OCI-LY1 (cell line): ENCODE measurements at regions not wholly inside any gene's neighbourhood (a gene's known extent, or its start where the extent isn't known, plus 50 kb on each side); places are given as distances from the start of the nearest gene placed in this dataset.
A peak's percentile ranks its signal among the peaks of the same experiment; 100 is the strongest.

Source experiments
- H2AFZ ChIP-seq: fragments of 200-600 bp; sonication (generic), shearing (Covaris generic); 2 replicates; pipeline ENCODE4 v1.6.0; 2014; ENCODE audit warnings: antibody characterized with exemption, mild to moderate bottlenecking, low read length
- H3F3A ChIP-seq: fragments of 200-600 bp; sonication (generic), shearing (Covaris generic); 2 replicates; pipeline ENCODE4 v1.6.0; 2014; ENCODE audit warnings: mild to moderate bottlenecking, antibody characterized with exemption, low read length, moderate library complexity; ENCODE audit not compliant: insufficient read depth
- H3K27ac ChIP-seq: fragments of 200-600 bp; sonication (generic); 2 replicates; pipeline ENCODE4 v1.5.1; 2014; ENCODE audit warnings: low read length, mixed run types, mild to moderate bottlenecking, low read depth; ENCODE audit not compliant: poor library complexity, severe bottlenecking
- H3K27me3 ChIP-seq: fragments of 200-600 bp; sonication (generic); 2 replicates; pipeline ENCODE4 v1.6.0; 2014; ENCODE audit warnings: antibody characterized with exemption, mild to moderate bottlenecking, low read length, moderate library complexity; ENCODE audit not compliant: insufficient read depth
- H3K36me3 ChIP-seq: fragments of 200-600 bp; sonication (generic); 2 replicates; pipeline ENCODE4 v1.6.1; 2014; ENCODE audit warnings: mild to moderate bottlenecking, antibody characterized with exemption, low read length, moderate library complexity, mixed read lengths; ENCODE audit not compliant: insufficient read depth
- H3K4me1 ChIP-seq: fragments of 200-600 bp; sonication (generic); 2 replicates; pipeline ENCODE4 v1.5.1; 2014; ENCODE audit warnings: mild to moderate bottlenecking, low read length, moderate library complexity; ENCODE audit not compliant: insufficient read depth, severe bottlenecking
- H3K4me2 ChIP-seq: fragments of 200-600 bp; sonication (generic), shearing (Covaris generic); 2 replicates; pipeline ENCODE4 v1.6.1; 2014; ENCODE audit warnings: low read length
- H3K4me3 ChIP-seq: fragments of 200-600 bp; sonication (generic); 2 replicates; pipeline ENCODE4 v1.5.1; 2014; ENCODE audit warnings: low read length, low read depth, mild to moderate bottlenecking, mixed read lengths; ENCODE audit not compliant: poor library complexity, severe bottlenecking
- H3K79me2 ChIP-seq: fragments of 200-600 bp; shearing (Covaris generic); 2 replicates; pipeline ENCODE4 v1.6.1; 2016; ENCODE audit warnings: mixed run types, low read length, mixed read lengths; ENCODE audit not compliant: insufficient read depth
- H3K9ac ChIP-seq: fragments of 200-600 bp; sonication (generic), shearing (Covaris generic); 2 replicates; pipeline ENCODE4 v1.6.1; 2014; ENCODE audit warnings: mild to moderate bottlenecking, low read length, mixed read lengths
- H3K9me2 ChIP-seq: fragments of 200-600 bp; sonication (generic), shearing (Covaris generic); 2 replicates; pipeline ENCODE4 v1.6.1; 2014; ENCODE audit warnings: low read depth, mild to moderate bottlenecking, low read length, mixed read lengths
- H3K9me3 ChIP-seq: fragments of 200-600 bp; shearing (Covaris generic); 2 replicates; pipeline ENCODE4 v1.6.1; 2014; ENCODE audit warnings: low read length, mixed read lengths
- H4K20me1 ChIP-seq: fragments of 200-600 bp; sonication (generic), shearing (Covaris generic); 2 replicates; pipeline ENCODE4 v1.6.0; 2016; ENCODE audit warnings: mild to moderate bottlenecking, low read length; ENCODE audit not compliant: insufficient read depth
- EZH2 ChIP-seq: fragments of 200-600 bp; sonication (generic), shearing (Covaris generic); IDR thresholded peaks from 2 replicates; pipeline ENCODE4 v1.8.0; 2017; ENCODE audit warnings: borderline replicate concordance, mixed run types, mild to moderate bottlenecking, antibody characterized with exemption, low read length, moderate library complexity, mixed read lengths
- TF ChIP-seq, protein P1 (sequence below): fragments of 200-600 bp; sonication (generic), shearing (Covaris generic); IDR thresholded peaks from 2 replicates; pipeline ENCODE4 v1.5.1; 2017; ENCODE audit warnings: mild to moderate bottlenecking, antibody characterized with exemption, low read length, moderate library complexity, mixed read lengths

DNA sequence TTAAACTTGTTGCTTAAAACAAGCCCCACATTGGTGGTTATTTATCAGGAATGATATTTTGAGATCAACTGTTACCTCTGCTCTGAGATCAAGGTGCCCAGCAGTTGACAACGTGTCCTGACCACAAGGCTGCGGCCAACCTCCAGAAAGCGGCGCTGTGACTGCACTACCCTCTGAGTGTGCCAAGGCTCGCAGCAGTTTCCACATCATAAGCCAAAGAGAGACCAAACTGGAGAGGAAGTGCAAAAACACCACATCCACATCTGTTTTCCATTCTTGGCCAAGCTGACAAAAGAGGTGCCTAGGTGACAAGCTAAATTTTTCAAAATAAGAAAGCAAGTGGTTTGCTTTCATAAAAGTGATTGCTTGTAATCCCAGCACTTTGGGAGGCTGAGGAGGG, 410.8 kb upstream of the POU3F3 start:
- H3K36me3 ChIP-seq: peaks cover 31% of the 10 kb centered on the region
- TF ChIP-seq, protein P1, sequence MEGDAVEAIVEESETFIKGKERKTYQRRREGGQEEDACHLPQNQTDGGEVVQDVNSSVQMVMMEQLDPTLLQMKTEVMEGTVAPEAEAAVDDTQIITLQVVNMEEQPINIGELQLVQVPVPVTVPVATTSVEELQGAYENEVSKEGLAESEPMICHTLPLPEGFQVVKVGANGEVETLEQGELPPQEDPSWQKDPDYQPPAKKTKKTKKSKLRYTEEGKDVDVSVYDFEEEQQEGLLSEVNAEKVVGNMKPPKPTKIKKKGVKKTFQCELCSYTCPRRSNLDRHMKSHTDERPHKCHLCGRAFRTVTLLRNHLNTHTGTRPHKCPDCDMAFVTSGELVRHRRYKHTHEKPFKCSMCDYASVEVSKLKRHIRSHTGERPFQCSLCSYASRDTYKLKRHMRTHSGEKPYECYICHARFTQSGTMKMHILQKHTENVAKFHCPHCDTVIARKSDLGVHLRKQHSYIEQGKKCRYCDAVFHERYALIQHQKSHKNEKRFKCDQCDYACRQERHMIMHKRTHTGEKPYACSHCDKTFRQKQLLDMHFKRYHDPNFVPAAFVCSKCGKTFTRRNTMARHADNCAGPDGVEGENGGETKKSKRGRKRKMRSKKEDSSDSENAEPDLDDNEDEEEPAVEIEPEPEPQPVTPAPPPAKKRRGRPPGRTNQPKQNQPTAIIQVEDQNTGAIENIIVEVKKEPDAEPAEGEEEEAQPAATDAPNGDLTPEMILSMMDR: no peak
- no peak for TF ChIP-seq EZH2
- H3K4me1 ChIP-seq: peaks cover 51% of the 10 kb centered on the region
- H3K4me3 ChIP-seq: no peak overlapping the region
- H3K27me3 ChIP-seq: no peaks in the 10 kb centered on the region
- no peak overlapping the region for H2AFZ ChIP-seq
- peak overlapping the region; percentile 49 for H3K27ac ChIP-seq
- no peaks in the 10 kb centered on the region for H4K20me1 ChIP-seq
- no peaks in the 10 kb centered on the region for H3K9me2 ChIP-seq
- H3K9ac ChIP-seq: no peak overlapping the region
- 0 out of 2 replicates have a peak, but pooled peaks cover 6% of the 10 kb centered on the region for H3K9me3 ChIP-seq
- H3F3A ChIP-seq: no peaks in the 10 kb centered on the region
- no peaks in the 10 kb centered on the region for H3K79me2 ChIP-seq
- H3K4me2 ChIP-seq: no peak overlapping the region

DNA sequence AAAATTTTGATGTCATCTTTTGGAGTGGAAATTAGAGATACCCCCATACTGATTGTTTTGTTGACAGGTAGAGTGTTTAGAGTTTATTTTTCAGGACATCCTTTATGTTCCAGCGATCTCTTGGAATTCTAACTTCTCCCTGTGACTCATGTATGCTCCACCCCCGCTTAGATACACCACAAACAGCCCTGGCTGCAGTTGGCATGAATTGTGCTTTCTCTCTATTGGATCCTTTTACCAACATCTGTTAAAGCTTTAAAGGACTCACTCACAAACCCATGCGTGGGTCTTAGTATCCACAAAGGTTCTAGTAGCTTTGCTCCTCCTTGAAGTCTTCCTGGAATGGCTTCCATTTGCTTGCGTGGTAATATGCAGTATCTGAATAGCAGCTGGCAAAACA, 409.5 kb upstream of the POU3F3 start:
- Histone ChIP-seq H3K79me2 (no peaks in the 10 kb centered on the region), H3K4me2 (peak overlapping the region; percentile 24; the same call in 1 of the 2 replicates), H3F3A (no peaks in the 10 kb centered on the region), H3K4me1 (peaks cover 63% of the 10 kb centered on the region), H3K27me3 (no peaks in the 10 kb centered on the region), H3K36me3 (peaks cover 25% of the 10 kb centered on the region), H2AFZ (no peak overlapping the region), H3K4me3 (no peak overlapping the region), H3K9me2 (no peaks in the 10 kb centered on the region), H3K9ac (no peak overlapping the region), H4K20me1 (no peaks in the 10 kb centered on the region), H3K27ac (peak overlapping the region; percentile 30), H3K9me3 (0 out of 2 replicates have a peak, but pooled peaks cover 5% of the 10 kb centered on the region)
- TF ChIP-seq, protein P1: no peak
- no peak for TF ChIP-seq EZH2

DNA sequence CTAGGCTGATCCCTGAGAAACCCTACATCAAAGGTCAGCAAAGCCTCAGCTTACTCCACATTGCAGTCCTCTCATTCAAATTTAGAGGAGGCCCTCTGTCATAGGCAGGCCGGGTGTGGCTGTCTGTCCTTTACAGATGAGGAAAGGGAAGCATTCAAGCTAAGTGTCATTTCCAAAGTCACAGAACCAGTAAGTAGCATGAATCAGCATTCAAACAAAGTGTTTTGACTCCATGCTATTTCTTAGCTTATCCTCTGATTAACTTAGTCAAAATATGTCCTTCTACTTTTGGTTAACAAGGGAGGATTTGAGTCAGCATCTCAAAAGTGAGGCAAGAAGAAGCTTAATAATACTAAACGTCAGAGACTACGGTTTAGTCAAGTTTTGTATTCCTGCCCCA, 409.0 kb upstream of the POU3F3 start:
- Histone ChIP-seq H3K9me3 (0 out of 2 replicates have a peak, but pooled peaks cover under 1% of the 10 kb centered on the region), H3K27ac (peak overlapping the region; percentile 30), H3K4me3 (no peak overlapping the region), H3F3A (no peaks in the 10 kb centered on the region), H3K36me3 (peaks cover 20% of the 10 kb centered on the region), H3K79me2 (no peaks in the 10 kb centered on the region), H3K9me2 (no peaks in the 10 kb centered on the region), H4K20me1 (no peaks in the 10 kb centered on the region), H3K4me1 (peaks cover 68% of the 10 kb centered on the region), H3K27me3 (no peaks in the 10 kb centered on the region), H2AFZ (no peak overlapping the region), H3K9ac (no peak overlapping the region), H3K4me2 (peak overlapping the region; percentile 24; the same call in 1 of the 2 replicates)
- TF ChIP-seq, protein P1: no peak
- no peak for TF ChIP-seq EZH2
